ENCODE measurements at regions not wholly inside any gene's neighbourhood (a gene's known extent, or its start where the extent isn't known, plus 50 kb on each side); places are given as distances from the start of the nearest gene placed in this dataset.

- no peak for TF ChIP-seq CTCF (IDR thresholded peaks at IDR 0.05)
- no peak for TF ChIP-seq POLR2A (IDR thresholded peaks at IDR 0.05)
These were observed 79.1 kb upstream of the LINC01488 start for GRCh38 chr11:69402251-69402887.
